ENCODE measurements at regions not wholly inside any gene's neighbourhood (a gene's known extent, or its start where the extent isn't known, plus 50 kb on each side); places are given as distances from the start of the nearest gene placed in this dataset.

DNA sequence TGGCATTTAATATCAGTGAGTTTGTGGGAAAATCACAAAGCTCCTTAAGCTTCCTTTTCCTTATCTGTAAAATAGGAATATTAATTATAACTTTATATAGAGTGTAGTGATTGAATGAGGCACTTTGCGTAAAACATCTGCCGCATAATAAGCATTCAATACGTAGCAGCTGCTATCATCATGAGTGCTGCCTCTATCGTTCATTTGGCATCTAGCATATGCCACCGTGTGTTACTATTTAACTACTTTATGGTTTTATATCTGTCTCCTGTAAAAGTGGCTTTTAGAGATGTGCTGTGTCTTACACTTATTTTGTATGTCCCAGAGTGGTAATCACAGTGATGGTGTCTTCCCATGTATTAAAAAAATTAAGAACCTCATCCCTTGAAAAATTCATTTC, 729.6 kb downstream of the SORCS3 start (continued):
- TF ChIP-seq ZNF671 (CRISPR knock-in tag; IDR thresholded peaks at IDR 0.05): no peak
- TF ChIP-seq ZNF317 (CRISPR knock-in tag; IDR thresholded peaks at IDR 0.05; ENCODE audit: borderline replicate concordance, low read depth): no peak
- no peak for TF ChIP-seq ZNF232 (CRISPR knock-in tag; IDR thresholded peaks at IDR 0.05)
- no peak for TF ChIP-seq TCF7 (CRISPR knock-in tag; IDR thresholded peaks at IDR 0.05; ENCODE audit: low read depth)
- TF ChIP-seq, protein P1, sequence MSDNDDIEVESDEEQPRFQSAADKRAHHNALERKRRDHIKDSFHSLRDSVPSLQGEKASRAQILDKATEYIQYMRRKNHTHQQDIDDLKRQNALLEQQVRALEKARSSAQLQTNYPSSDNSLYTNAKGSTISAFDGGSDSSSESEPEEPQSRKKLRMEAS (CRISPR knock-in tag; IDR thresholded peaks at IDR 0.05): no peak
- TF ChIP-seq ATF2 (CRISPR knock-in tag; IDR thresholded peaks at IDR 0.05; ENCODE audit: borderline replicate concordance, low read depth): no peak

DNA sequence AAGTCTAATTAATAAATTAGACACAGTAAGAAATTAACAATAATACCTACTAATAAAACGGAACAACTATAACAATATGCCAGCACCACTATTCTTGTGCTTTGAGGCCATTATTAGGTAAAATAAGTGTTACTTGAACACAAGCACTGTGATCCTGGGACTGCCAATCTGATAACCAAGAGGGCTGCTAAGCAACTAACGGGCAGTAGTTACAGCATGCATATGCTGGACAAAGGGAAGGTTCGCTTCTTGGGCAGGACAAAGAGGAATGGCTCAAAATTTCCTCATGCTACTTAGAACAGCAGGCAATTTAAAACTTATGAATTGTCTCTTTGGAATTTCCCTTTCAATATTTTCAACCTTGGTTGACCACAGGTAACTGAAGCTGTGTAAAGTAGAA, 718.6 kb downstream of the SORCS3 start:
- ATAC-seq: no peak
- no peaks in the 10 kb centered on the region for H3K4me1 Mint-ChIP-seq
- ChIA-PET CTCF (no interaction called here), POLR2A (no interaction called here)
- no peaks in the 10 kb centered on the region for H3K27me3 Mint-ChIP-seq (ENCODE audit: low read depth)
- no peak for DNase-seq (ENCODE audit: low spot score)
- no peak overlapping the region for H3K27ac Mint-ChIP-seq
- H3K36me3 Mint-ChIP-seq: peaks cover 2% of the 10 kb centered on the region; the same call in 1 of the 2 replicates
- no peak overlapping the region for H3K4me3 Mint-ChIP-seq
- peaks cover 13% of the 10 kb centered on the region for H3K9me3 Mint-ChIP-seq
- TF ChIP-seq FOXP1 (CRISPR knock-in tag; IDR thresholded peaks at IDR 0.05; ENCODE audit: borderline replicate concordance): no peak
- no peak for TF ChIP-seq TEAD1 (CRISPR knock-in tag; IDR thresholded peaks at IDR 0.05)
- no peak for TF ChIP-seq EMX1 (CRISPR knock-in tag; IDR thresholded peaks at IDR 0.05)
- no peak for TF ChIP-seq GTF2I (CRISPR knock-in tag; conservative IDR thresholded peaks at IDR 0.05)
- TF ChIP-seq, protein P2, sequence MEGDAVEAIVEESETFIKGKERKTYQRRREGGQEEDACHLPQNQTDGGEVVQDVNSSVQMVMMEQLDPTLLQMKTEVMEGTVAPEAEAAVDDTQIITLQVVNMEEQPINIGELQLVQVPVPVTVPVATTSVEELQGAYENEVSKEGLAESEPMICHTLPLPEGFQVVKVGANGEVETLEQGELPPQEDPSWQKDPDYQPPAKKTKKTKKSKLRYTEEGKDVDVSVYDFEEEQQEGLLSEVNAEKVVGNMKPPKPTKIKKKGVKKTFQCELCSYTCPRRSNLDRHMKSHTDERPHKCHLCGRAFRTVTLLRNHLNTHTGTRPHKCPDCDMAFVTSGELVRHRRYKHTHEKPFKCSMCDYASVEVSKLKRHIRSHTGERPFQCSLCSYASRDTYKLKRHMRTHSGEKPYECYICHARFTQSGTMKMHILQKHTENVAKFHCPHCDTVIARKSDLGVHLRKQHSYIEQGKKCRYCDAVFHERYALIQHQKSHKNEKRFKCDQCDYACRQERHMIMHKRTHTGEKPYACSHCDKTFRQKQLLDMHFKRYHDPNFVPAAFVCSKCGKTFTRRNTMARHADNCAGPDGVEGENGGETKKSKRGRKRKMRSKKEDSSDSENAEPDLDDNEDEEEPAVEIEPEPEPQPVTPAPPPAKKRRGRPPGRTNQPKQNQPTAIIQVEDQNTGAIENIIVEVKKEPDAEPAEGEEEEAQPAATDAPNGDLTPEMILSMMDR (IDR thresholded peaks at IDR 0.05): no peak
- TF ChIP-seq GABPB1 (CRISPR knock-in tag; IDR thresholded peaks at IDR 0.05): no peak
- TF ChIP-seq, protein P3, sequence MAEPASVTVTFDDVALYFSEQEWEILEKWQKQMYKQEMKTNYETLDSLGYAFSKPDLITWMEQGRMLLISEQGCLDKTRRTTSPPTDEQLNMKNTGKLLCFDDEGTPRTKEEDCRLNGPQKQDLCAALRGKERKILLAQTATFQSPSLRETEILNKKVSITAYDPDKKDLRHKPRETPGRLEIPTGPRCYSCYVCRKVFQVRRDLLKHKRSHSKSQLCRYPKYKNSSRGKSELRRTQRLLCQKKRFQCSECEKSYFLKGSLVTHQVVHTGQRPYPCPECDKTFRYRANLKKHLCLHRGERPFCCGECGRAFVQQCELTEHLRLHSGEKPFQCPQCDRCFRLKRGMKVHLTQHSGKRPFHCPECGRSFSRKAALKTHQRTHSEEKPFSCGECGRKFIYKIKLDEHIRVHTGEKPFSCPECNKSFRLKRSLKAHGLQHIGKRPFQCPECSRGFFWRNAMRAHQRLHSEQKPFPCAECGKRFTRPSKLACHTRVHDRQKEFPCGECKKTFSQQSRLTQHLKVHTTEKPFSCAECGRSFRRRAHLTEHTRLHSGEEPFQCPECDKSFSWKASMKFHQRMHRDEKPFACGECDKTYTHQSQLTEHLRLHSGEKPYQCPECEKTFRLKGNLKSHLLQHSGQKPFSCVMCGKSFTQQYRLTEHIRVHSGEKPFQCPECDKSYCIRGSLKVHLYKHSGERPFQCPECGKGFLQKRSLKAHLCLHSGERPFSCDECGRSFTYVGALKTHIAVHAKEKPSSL (CRISPR knock-in tag; conservative IDR thresholded peaks at IDR 0.05): no peak
- no peak for TF ChIP-seq FOXK1 (CRISPR knock-in tag; IDR thresholded peaks at IDR 0.05)
- no peak for TF ChIP-seq ZNF232 (CRISPR knock-in tag; IDR thresholded peaks at IDR 0.05)

DNA sequence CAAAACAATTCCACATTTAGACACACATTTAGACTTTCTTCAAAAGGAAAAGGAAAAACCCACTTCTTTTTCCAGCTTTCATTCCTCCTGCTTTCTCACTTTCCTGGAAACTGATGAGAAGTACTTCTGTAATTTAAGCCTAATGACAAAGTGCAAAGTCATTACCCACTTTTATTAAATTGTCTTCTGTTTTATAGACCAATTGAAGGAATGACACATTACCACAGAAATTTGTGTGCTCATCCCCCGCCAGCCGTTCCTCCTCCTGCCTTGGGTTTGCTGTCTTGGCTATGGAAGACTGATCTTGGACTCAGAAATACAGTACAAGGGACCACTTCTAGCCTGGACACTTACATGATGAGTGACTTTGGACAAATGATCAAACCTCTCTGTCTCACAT, 717.8 kb downstream of the SORCS3 start:
- no peak for ATAC-seq
- Mint-ChIP-seq H3K27ac (no peak overlapping the region), H3K4me1 (no peaks in the 10 kb centered on the region), H3K36me3 (peaks cover 2% of the 10 kb centered on the region; the same call in 1 of the 2 replicates), H3K9me3 (peaks cover 13% of the 10 kb centered on the region), H3K4me3 (no peak overlapping the region), H3K27me3 (ENCODE audit: low read depth) (no peaks in the 10 kb centered on the region)
- POLR2A ChIA-PET: no interaction called here
- TF ChIP-seq, protein P4, sequence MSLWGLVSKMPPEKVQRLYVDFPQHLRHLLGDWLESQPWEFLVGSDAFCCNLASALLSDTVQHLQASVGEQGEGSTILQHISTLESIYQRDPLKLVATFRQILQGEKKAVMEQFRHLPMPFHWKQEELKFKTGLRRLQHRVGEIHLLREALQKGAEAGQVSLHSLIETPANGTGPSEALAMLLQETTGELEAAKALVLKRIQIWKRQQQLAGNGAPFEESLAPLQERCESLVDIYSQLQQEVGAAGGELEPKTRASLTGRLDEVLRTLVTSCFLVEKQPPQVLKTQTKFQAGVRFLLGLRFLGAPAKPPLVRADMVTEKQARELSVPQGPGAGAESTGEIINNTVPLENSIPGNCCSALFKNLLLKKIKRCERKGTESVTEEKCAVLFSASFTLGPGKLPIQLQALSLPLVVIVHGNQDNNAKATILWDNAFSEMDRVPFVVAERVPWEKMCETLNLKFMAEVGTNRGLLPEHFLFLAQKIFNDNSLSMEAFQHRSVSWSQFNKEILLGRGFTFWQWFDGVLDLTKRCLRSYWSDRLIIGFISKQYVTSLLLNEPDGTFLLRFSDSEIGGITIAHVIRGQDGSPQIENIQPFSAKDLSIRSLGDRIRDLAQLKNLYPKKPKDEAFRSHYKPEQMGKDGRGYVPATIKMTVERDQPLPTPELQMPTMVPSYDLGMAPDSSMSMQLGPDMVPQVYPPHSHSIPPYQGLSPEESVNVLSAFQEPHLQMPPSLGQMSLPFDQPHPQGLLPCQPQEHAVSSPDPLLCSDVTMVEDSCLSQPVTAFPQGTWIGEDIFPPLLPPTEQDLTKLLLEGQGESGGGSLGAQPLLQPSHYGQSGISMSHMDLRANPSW (CRISPR knock-in tag; conservative IDR thresholded peaks at IDR 0.05; ENCODE audit: low read depth): no peak
- DNase-seq (ENCODE audit: low spot score): no peak
- CTCF ChIA-PET: no interaction called here
